ENCODE measurements at regions not wholly inside any gene's neighbourhood (a gene's known extent, or its start where the extent isn't known, plus 50 kb on each side); places are given as distances from the start of the nearest gene placed in this dataset.

GRCh38 chr21:16058896-16059295, 329.1 kb downstream of the USP25 start:
- TF ChIP-seq CTCF (IDR thresholded peaks at IDR 0.05), result no peak
- no peak for TF ChIP-seq POLR2A (IDR thresholded peaks at IDR 0.05)

All from heart left ventricle (tissue), 13 donors.